ENCODE measurements at regions not wholly inside any gene's neighbourhood (a gene's known extent, or its start where the extent isn't known, plus 50 kb on each side); places are given as distances from the start of the nearest gene placed in this dataset.

- Histone ChIP-seq H3K9me3 (ENCODE audit: insufficient read depth, low read length) (no peaks in the 10 kb centered on the region), H3K79me2 (ENCODE audit: low read length) (no peaks in the 10 kb centered on the region)
- TF ChIP-seq, protein P1, sequence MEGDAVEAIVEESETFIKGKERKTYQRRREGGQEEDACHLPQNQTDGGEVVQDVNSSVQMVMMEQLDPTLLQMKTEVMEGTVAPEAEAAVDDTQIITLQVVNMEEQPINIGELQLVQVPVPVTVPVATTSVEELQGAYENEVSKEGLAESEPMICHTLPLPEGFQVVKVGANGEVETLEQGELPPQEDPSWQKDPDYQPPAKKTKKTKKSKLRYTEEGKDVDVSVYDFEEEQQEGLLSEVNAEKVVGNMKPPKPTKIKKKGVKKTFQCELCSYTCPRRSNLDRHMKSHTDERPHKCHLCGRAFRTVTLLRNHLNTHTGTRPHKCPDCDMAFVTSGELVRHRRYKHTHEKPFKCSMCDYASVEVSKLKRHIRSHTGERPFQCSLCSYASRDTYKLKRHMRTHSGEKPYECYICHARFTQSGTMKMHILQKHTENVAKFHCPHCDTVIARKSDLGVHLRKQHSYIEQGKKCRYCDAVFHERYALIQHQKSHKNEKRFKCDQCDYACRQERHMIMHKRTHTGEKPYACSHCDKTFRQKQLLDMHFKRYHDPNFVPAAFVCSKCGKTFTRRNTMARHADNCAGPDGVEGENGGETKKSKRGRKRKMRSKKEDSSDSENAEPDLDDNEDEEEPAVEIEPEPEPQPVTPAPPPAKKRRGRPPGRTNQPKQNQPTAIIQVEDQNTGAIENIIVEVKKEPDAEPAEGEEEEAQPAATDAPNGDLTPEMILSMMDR (IDR thresholded peaks at IDR 0.05; ENCODE audit: low read depth, low read length): no peak
- TF ChIP-seq EZH2phosphoT487 (IDR thresholded peaks at IDR 0.05; ENCODE audit: low read depth): no peak
Measured at GRCh38 chr2:128967646-128968045, 649.0 kb upstream of the HS6ST1 start.

DNA sequence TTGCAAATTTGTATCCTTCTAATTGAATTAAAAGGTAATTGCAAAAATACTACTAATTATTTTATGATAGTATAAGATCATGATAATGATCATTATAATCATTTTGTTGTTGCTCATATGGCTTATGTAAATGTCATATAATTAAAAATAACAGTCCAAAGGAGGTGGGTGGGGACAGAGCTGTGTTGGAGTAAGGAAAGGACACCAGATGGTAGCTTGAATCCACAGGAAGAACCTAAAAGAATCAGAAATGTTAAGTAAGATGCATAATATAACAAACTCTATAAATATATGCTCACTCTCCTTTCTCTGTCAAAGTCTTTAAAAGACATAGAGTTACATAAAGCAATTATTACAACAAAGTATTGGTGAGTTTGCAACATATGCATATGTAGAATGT lies 650.7 kb upstream of the HS6ST1 start:
- H3K36me3 ChIP-seq (replicated peaks; ENCODE audit: low read depth, low read length): no peaks in the 10 kb centered on the region
- no peak overlapping the region for H3K4me2 ChIP-seq (ENCODE audit: low read length)
- H2AFZ ChIP-seq (ENCODE audit: low read depth, low read length): no peak overlapping the region
- H3K4me3 ChIP-seq (ENCODE audit: low read length): no peak overlapping the region
- TF ChIP-seq EZH2phosphoT487 (IDR thresholded peaks at IDR 0.05; ENCODE audit: low read depth): no peak
- TF ChIP-seq, protein P1 (IDR thresholded peaks at IDR 0.05; ENCODE audit: low read depth, low read length): no peak
- H3K79me2 ChIP-seq (ENCODE audit: low read length): no peaks in the 10 kb centered on the region
- H3K9me3 ChIP-seq (ENCODE audit: insufficient read depth, low read length): no peaks in the 10 kb centered on the region
- no peaks in the 10 kb centered on the region for H4K20me1 ChIP-seq (ENCODE audit: insufficient read depth, low read length)
- H3K27ac ChIP-seq (ENCODE audit: low read length): no peak overlapping the region
- H3K27me3 ChIP-seq (ENCODE audit: low read depth, low read length): no peaks in the 10 kb centered on the region
- no peak overlapping the region for H3K9ac ChIP-seq (ENCODE audit: low read length)
- no peaks in the 10 kb centered on the region for H3K4me1 ChIP-seq (ENCODE audit: low read length)

More at GRCh38 chr2:128967646-128968045, 649.0 kb upstream of the HS6ST1 start:
- Histone ChIP-seq H3K27ac (ENCODE audit: low read length) (no peak overlapping the region), H2AFZ (ENCODE audit: low read depth, low read length) (no peak overlapping the region), H3K27me3 (ENCODE audit: low read depth, low read length) (no peaks in the 10 kb centered on the region), H4K20me1 (ENCODE audit: insufficient read depth, low read length) (no peaks in the 10 kb centered on the region), H3K4me1 (ENCODE audit: low read length) (peaks cover 5% of the 10 kb centered on the region; the same call in 1 of the 2 replicates), H3K36me3 (replicated peaks; ENCODE audit: low read depth, low read length) (no peaks in the 10 kb centered on the region), H3K9ac (ENCODE audit: low read length) (no peak overlapping the region), H3K4me2 (ENCODE audit: low read length) (no peak overlapping the region), H3K4me3 (ENCODE audit: low read length) (no peak overlapping the region)

DNA sequence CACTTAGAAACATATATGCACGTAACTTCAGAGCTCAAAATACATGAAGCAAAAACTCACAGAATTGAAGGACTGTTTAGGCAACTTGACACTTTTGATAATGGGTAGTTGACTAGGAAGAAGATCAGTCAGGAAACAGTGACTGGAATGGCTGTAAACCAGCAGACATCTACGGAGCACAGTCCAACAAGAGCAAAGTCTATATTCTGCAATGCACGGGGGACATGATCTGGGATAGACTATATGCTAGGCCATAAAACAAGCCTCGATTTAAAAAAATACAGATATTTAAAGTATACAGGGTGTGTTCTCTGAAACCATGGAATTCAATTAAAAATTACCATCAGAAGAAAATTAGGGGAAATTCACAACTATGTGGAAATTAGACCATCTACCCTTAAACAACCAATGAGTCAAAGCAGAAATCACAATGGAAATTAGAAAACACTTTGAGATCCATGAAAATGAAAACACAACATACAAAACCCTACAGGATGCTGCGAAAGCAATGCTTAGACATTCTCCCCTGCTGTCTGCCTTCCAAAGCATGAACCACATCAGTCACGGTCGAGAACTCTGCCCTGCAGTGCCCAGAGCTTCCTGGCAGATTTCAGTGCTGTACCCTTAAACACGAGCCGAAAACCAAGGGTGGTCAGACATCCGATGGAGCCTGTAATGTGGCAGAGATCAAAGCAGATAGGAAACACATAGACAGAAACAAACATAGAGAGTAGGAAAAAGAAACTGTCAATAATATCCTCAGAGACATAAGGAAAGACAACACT lies 651.9 kb upstream of the HS6ST1 start:
- H3K9me3 ChIP-seq (ENCODE audit: insufficient read depth, low read length): no peaks in the 10 kb centered on the region

GRCh38 chr2:128973566-128973965 lies 654.9 kb upstream of the HS6ST1 start:
- H3K4me3 ChIP-seq (ENCODE audit: low read length): no peak overlapping the region
- no peak overlapping the region for H2AFZ ChIP-seq (ENCODE audit: low read depth, low read length)
- H3K79me2 ChIP-seq (ENCODE audit: low read length): no peaks in the 10 kb centered on the region
- no peaks in the 10 kb centered on the region for H4K20me1 ChIP-seq (ENCODE audit: insufficient read depth, low read length)
- no peaks in the 10 kb centered on the region for H3K4me1 ChIP-seq (ENCODE audit: low read length)
- H3K36me3 ChIP-seq (replicated peaks; ENCODE audit: low read depth, low read length): no peaks in the 10 kb centered on the region
- no peak overlapping the region for H3K9ac ChIP-seq (ENCODE audit: low read length)
- H3K27me3 ChIP-seq (ENCODE audit: low read depth, low read length): no peaks in the 10 kb centered on the region
- H3K4me2 ChIP-seq (ENCODE audit: low read length): no peak overlapping the region
- H3K27ac ChIP-seq (ENCODE audit: low read length): no peak overlapping the region
- no peaks in the 10 kb centered on the region for H3K9me3 ChIP-seq (ENCODE audit: insufficient read depth, low read length)
- TF ChIP-seq, protein P1 (IDR thresholded peaks at IDR 0.05; ENCODE audit: low read depth, low read length): no peak
- TF ChIP-seq EZH2phosphoT487 (IDR thresholded peaks at IDR 0.05; ENCODE audit: low read depth): no peak

More for the DNA sequence above, 651.9 kb upstream of the HS6ST1 start:
- TF ChIP-seq, protein P1 (IDR thresholded peaks at IDR 0.05; ENCODE audit: low read depth, low read length): no peak
- TF ChIP-seq EZH2phosphoT487 (IDR thresholded peaks at IDR 0.05; ENCODE audit: low read depth): no peak
- H3K27me3 ChIP-seq (ENCODE audit: low read depth, low read length): no peaks in the 10 kb centered on the region
- no peaks in the 10 kb centered on the region for H3K79me2 ChIP-seq (ENCODE audit: low read length)
- no peak overlapping the region for H2AFZ ChIP-seq (ENCODE audit: low read depth, low read length)
- no peak overlapping the region for H3K4me3 ChIP-seq (ENCODE audit: low read length)
- no peak overlapping the region for H3K27ac ChIP-seq (ENCODE audit: low read length)
- no peaks in the 10 kb centered on the region for H3K36me3 ChIP-seq (replicated peaks; ENCODE audit: low read depth, low read length)
- H3K4me1 ChIP-seq (ENCODE audit: low read length): no peaks in the 10 kb centered on the region
- no peak overlapping the region for H3K4me2 ChIP-seq (ENCODE audit: low read length)
- no peak overlapping the region for H3K9ac ChIP-seq (ENCODE audit: low read length)
- H4K20me1 ChIP-seq (ENCODE audit: insufficient read depth, low read length): no peaks in the 10 kb centered on the region
